GM18511 (cell line): ENCODE measurements at regions not wholly inside any gene's neighbourhood (a gene's known extent, or its start where the extent isn't known, plus 50 kb on each side); places are given as distances from the start of the nearest gene placed in this dataset.
A peak's percentile ranks its signal among the peaks of the same experiment; 100 is the strongest.

Experiments
- ATAC-seq: cut with Tn5 transposase; IDR thresholded peaks from one replicate; pipeline ENCODE4 v1.9.1; 2021; ENCODE audit warnings: mild to moderate bottlenecking, moderate library complexity; ENCODE audit not compliant: unreplicated experiment

- no peak for ATAC-seq
Observed at GRCh38 chr4:180150818-180151217, 2092.4 kb upstream of the TENM3 start.

- no peak for ATAC-seq
Observed at GRCh38 chr4:180152831-180153230, 2090.4 kb upstream of the TENM3 start.

DNA sequence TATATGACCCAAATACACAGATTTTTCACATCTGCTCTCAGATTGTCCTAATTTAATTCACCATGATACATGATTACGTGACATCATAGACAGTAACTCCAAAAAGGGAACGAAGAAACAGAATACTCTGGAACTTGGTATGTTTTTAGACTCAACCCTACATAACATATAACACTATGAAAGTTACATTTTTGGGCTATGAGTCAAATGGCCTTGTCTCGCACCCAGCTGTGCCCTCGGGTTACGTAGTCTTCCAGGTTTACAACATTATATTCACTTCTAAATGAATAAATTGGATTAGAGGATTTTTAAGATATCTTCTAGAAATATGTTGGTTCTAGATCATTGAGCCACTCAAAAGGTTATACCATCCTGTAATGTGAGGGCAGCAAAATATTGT lies 2089.6 kb upstream of the TENM3 start:
- no peak for ATAC-seq

DNA sequence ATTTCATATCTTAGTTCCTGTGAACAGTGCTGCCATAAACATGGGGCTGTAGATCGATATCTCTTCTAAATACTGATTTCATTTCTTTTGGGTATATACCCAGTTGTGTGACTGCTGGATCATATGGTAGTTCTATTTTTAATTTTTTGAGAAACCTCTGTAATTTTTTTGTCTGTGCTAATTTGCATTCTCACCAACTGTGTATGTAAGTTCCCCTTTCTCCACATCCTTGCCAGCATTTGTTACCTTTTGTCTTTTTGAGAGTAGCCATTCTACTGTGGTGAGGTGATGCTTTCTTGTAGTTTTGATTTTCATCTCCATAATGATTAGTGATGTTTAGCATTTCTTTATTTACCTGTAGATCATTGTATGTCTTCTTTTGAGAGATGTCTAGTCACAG lies 2086.5 kb upstream of the TENM3 start:
- ATAC-seq: peak; percentile 55

GRCh38 chr4:180160195-180160983 lies 2082.8 kb upstream of the TENM3 start:
- ATAC-seq: no peak

GRCh38 chr4:180164799-180165198 lies 2078.4 kb upstream of the TENM3 start:
- no peak for ATAC-seq

GRCh38 chr4:180169394-180169793 lies 2073.8 kb upstream of the TENM3 start:
- ATAC-seq: no peak

DNA sequence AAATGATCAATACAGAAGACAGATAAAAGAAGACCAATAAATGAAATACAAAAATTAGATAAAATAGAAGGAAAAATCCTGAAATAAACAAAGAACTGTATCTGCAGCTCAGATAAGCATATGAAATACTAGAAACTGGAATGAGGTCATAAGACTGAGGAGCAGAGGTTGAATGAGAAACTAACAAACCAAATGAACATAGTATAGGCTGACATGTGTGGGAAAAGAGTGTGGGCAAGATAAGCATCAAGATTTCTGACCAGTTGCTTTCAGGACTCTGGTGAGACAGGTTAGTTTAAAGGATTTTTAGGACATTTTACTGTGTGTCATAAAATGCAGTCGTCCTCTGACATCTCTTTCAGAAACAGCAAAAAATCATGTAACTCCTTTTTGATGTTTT lies 2073.2 kb upstream of the TENM3 start:
- no peak for ATAC-seq

- ATAC-seq: no peak
Observed at GRCh38 chr4:180179146-180179545, 2064.1 kb upstream of the TENM3 start.

GRCh38 chr4:180189666-180190065 lies 2053.5 kb upstream of the TENM3 start:
- ATAC-seq: no peak

DNA sequence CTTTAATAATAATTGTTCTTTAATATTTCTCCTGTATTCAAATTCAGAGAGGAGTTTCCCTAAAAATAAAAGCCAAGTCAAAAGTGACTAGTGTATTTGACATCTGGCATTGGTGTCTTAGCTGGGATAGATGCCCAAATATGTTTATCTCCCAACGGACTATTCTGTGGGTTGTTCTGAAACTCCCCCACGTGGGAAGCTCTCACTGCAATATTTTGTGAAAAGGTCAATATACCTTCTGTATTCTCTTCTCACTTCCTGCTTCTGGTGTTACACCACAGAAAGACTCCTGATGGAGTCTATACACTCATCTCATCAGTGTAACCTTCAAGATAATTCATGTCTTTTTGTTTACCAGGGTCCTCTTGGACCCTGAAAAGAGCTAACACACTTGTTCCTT lies 2052.8 kb upstream of the TENM3 start:
- peak; percentile 77 for ATAC-seq

DNA sequence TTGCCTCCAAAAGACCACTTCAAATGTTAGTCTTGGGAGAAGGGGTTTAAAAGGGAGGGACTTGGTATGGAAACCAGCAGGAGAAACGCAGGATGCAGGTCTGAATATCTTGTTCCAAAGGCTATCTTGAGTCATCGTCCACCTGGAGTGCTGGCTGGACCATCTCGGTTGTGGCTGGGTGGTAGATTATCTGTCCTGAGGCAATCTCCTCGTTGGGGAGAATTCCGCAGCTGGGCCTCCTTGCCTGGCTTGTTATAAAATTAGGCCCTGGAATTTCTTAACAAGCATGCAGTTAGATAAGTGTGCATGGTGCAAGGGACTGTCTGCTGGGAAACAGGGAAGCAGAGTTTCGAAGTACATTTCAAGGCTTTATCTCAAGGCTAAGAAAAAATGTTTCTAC lies 2045.7 kb upstream of the TENM3 start:
- ATAC-seq: no peak

- ATAC-seq: peak; percentile 83
Observed at GRCh38 chr4:180203349-180203748, 2039.9 kb upstream of the TENM3 start.

DNA sequence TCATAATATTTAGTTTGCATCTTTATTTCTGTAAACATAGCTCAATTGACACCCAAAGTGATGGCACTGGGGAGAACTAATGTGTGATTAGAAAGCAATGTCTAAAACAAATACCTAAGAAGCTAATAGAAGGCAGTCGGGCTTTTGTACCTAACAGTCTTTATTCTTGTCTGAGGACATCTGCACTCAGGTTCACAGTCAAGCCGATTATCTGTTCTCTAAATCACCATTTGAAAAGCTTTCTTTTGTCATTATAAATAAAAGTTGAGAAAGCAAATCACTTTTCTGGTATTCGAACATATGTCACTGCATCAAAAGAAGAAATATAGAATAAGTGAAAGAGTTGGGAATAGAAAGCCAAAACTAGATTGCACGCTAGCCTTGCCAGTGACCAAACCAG lies 2037.9 kb upstream of the TENM3 start:
- no peak for ATAC-seq

DNA sequence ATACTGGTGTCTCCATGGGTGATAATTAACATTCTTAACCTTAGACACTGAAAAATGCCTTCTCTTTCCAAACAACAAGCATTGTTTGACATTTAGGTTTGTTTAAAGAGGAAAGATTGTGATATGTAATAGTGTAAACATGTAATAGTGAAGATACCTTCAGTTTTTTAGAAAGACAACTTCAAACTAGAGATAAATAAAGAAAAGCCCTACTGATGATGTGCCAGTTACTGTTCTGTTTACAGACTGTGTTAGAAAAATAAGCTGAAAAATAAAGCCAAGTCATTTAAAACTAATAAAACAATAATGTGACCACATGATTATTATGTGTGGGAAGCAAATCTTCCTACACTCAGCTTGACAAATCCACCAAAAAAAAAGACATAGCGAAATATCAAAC lies 2035.3 kb upstream of the TENM3 start:
- no peak for ATAC-seq

DNA sequence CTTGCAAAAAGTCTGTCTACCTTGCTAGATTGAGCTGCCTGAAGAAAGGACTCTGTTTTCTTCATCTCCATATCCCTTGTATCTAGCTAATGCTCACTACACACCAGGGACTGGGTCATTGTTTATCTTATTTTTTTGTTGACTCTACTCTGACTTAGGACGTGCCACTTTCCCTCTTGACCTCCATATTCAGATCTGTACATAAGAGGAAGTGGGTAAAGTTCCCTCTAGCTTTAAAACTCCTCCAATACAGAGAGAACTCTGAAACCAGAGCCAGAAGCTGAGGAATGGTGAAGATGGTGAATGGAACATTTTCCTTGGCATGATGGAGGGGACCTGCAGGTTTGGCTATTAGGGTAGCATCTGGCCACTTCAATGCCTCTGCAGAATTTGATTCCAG lies 2026.1 kb upstream of the TENM3 start:
- ATAC-seq: no peak

DNA sequence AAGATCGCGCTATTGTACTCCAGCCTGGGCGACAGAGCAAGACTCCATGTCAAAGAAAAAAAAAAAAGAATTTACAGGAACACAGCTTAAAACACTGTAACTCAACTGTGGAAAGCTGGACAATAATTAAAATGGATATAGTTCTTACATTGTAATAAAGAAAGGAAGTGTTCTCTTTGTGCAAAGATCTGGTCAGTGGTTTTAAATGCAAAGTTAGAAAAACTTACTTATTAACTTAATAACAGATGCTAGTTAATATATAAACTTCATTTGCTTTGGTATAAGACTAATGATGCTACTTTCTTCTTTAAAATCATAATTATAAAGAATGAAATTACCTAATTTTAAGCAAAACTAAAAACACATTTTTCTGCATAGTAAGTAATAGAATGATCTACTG lies 2024.1 kb upstream of the TENM3 start:
- no peak for ATAC-seq

GRCh38 chr4:180225977-180226376 lies 2017.2 kb upstream of the TENM3 start:
- ATAC-seq: no peak

DNA sequence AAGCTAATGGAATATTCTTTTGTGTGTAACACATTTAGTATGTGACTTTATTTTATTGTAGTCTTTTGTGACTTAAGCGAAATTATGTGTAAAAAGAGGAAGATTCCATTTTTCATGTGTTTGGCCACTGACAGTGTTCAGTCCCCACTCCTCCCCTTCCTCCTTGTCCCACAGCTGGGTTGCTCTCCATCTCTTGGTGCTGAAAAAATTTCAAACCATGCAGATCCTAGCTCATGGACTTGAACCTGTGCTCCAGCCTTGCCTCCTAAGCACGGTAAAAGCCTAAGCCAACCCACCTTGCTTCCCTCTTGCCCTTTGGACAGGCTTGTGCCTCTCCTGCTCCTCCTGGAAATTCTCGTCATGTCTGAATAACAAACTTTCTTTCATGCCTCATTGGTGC lies 2008.5 kb upstream of the TENM3 start:
- ATAC-seq: no peak

GRCh38 chr4:180240670-180241069 lies 2002.5 kb upstream of the TENM3 start:
- ATAC-seq: no peak

- no peak for ATAC-seq
Observed at GRCh38 chr4:180253419-180253818, 1989.8 kb upstream of the TENM3 start.

GRCh38 chr4:180261346-180261745 lies 1981.9 kb upstream of the TENM3 start:
- no peak for ATAC-seq

DNA sequence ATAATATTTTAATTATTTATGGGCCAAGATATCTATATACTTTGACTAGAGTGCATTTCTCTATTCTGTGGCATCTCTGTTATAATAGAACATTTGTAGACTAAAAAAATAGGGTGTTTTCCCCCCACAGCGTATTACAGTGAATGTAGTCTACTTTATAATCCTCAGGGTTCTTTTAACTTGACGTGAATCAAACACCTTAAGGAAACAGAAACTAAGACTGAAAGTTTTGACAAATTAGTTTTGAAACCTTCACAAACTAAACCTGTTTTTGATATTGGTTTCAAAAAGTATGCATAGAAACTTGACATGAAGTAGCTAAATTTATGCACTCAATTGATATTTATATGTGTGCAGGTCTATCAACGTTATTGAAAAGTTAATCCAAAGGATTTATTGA lies 1963.1 kb upstream of the TENM3 start:
- peak; percentile 54 for ATAC-seq
